ENCODE measurements at regions not wholly inside any gene's neighbourhood (a gene's known extent, or its start where the extent isn't known, plus 50 kb on each side); places are given as distances from the start of the nearest gene placed in this dataset.

DNA sequence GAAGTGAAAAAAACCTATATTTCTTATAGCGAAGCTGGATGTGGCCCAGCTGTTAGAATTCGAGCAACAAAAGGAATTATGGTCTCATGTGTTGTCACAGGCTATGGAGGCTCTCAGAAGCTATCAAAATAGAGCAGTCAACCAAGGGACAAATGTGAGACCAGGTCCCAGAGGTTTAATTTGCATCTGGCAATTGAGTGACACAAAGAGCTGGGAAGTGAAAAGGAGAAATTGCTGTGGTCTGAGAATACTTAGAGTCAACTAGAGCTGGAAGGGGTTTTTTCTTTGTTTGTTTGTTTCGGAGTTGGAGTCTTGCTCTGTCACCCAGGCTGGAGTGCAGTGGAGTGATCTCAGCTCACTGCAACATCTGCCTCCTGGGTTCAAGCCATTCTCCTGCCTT, 61.3 kb upstream of the SMAD3 start:
- Histone ChIP-seq H3K4me3 (no peak overlapping the region), H3K9me3 (replicated peaks; ENCODE audit: control insufficient read depth, insufficient read depth, low read length) (no peaks in the 10 kb centered on the region), H3K4me1 (ENCODE audit: control insufficient read depth, insufficient read depth, low read length) (peaks cover 13% of the 10 kb centered on the region), H3K36me3 (ENCODE audit: control insufficient read depth in 2 of 2, insufficient read depth in 2 of 2, low read length in 1 of 2) (no peaks in the 10 kb centered on the region), H4K20me1 (ENCODE audit: control insufficient read depth, insufficient read depth) (no peaks in the 10 kb centered on the region), H2AFZ (ENCODE audit: control insufficient read depth, low read depth, low read length) (no peak overlapping the region), H3K4me2 (ENCODE audit: control insufficient read depth, insufficient read depth) (peak overlapping the region; percentile 11; the same call in 1 of the 2 replicates), H3K9ac (ENCODE audit: control insufficient read depth, insufficient read depth, low read length) (no peak overlapping the region), H3K27ac (ENCODE audit: control insufficient read depth, insufficient read depth) (no peak overlapping the region; the same call in 1 of the 2 replicates), H3K27me3 (replicated peaks in 1 of 2; ENCODE audit: control insufficient read depth in 2 of 2, insufficient read depth in 2 of 2, low read length in 1 of 2) (no peaks in the 10 kb centered on the region), H3K79me2 (ENCODE audit: control insufficient read depth, insufficient read depth, low read length) (no peaks in the 10 kb centered on the region)
- FAIRE-seq (no peak), DNase-seq (ENCODE audit: low read depth, low spot score) (peak; percentile 71), ATAC-seq (peak; percentile 83)
- ChIA-PET RAD21 (ENCODE audit: unreplicated experiment) (interaction anchor here (0.6 to 2.0 kb wide), 9 partner anchors 14 to 236 kb away, joined by 3 to 6 read pairs (median 4); partner anchors contain the start of gene SMAD3), SMC1A (ENCODE audit: uncharacterized antibody, unreplicated experiment) (interaction anchor here (0.9 to 1.6 kb wide), 9 partner anchors 10 to 97 kb away, joined by 3 to 8 read pairs (median 3); no protein-coding TSS in a partner anchor), CTCF (interaction anchor here (0.6 to 1.3 kb wide), 6 partner anchors 33 to 833 kb away, joined by 3 to 4 read pairs (median 4); no protein-coding TSS in a partner anchor), POLR2A (interaction anchor here (1.1 kb wide), 1 partner anchor 252 kb away, joined by 3 read pairs; no protein-coding TSS in a partner anchor)
- BruUV-seq (replicated peaks) = no TSS peak
- in situ Hi-C loops (cut with MboI) = no loop called here
- intact Hi-C loops (cut with micrococcal nuclease; ENCODE audit: unreplicated experiment) = no loop called here
- 52% methylated on average over 3 of the region's 3 CpGs for WGBS (ENCODE audit: insufficient coverage, insufficient replicate concordance, low lambda C conversion rate, missing lambda C conversion rate)
- TF ChIP-seq NR2C2 (IDR thresholded peaks at IDR 0.05; ENCODE audit: borderline replicate concordance, control insufficient read depth, insufficient read length, low read depth) = no peak
- no peak for TF ChIP-seq TBL1XR1 (IDR thresholded peaks at IDR 0.05; ENCODE audit: low read depth, low read length)
- TF ChIP-seq PAX5 (IDR thresholded peaks at IDR 0.05; ENCODE audit: borderline replicate concordance, low read depth, low read length) = no peak
- no peak for TF ChIP-seq JUND (IDR thresholded peaks at IDR 0.05; ENCODE audit: low read depth, low read length)
- no peak for TF ChIP-seq NBN (IDR thresholded peaks at IDR 0.05)
- TF ChIP-seq, protein P1, sequence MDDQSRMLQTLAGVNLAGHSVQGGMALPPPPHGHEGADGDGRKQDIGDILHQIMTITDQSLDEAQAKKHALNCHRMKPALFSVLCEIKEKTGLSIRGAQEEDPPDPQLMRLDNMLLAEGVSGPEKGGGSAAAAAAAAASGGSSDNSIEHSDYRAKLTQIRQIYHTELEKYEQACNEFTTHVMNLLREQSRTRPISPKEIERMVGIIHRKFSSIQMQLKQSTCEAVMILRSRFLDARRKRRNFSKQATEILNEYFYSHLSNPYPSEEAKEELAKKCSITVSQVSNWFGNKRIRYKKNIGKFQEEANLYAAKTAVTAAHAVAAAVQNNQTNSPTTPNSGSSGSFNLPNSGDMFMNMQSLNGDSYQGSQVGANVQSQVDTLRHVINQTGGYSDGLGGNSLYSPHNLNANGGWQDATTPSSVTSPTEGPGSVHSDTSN (IDR thresholded peaks at IDR 0.05; ENCODE audit: insufficient replicate concordance, low read depth, low read length) = peak; percentile 83
- no peak for TF ChIP-seq HDAC6 (IDR thresholded peaks at IDR 0.05; ENCODE audit: unreplicated experiment)
- TF ChIP-seq HDGF (IDR thresholded peaks at IDR 0.05) = no peak
- no peak for TF ChIP-seq KAT2A (conservative IDR thresholded peaks at IDR 0.05; ENCODE audit: control insufficient read depth, low read depth, low read length)
- TF ChIP-seq TCF3 (IDR thresholded peaks at IDR 0.05; ENCODE audit: borderline replicate concordance, insufficient read depth, low read depth, low read length) = no peak
- no peak for TF ChIP-seq RB1 (IDR thresholded peaks at IDR 0.05; ENCODE audit: borderline replicate concordance)
- no peak for TF ChIP-seq ZZZ3 (IDR thresholded peaks at IDR 0.05; ENCODE audit: control insufficient read depth, insufficient read length, low read depth)
- TF ChIP-seq, protein P2, sequence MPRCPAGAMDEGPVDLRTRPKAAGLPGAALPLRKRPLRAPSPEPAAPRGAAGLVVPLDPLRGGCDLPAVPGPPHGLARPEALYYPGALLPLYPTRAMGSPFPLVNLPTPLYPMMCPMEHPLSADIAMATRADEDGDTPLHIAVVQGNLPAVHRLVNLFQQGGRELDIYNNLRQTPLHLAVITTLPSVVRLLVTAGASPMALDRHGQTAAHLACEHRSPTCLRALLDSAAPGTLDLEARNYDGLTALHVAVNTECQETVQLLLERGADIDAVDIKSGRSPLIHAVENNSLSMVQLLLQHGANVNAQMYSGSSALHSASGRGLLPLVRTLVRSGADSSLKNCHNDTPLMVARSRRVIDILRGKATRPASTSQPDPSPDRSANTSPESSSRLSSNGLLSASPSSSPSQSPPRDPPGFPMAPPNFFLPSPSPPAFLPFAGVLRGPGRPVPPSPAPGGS (IDR thresholded peaks at IDR 0.05; ENCODE audit: borderline replicate concordance, insufficient read depth, low read depth, low read length, poor library complexity, severe bottlenecking) = no peak
- peak; percentile 56; the same call in 1 of the 2 replicates for TF ChIP-seq SPI1 (IDR thresholded peaks at IDR 0.05; ENCODE audit: borderline replicate concordance, insufficient read depth, low read depth, low read length)
- no peak for TF ChIP-seq SRF (IDR thresholded peaks at IDR 0.05; ENCODE audit: low read depth in 2 of 2, low read length in 2 of 2)
- TF ChIP-seq RAD21 (IDR thresholded peaks at IDR 0.05; ENCODE audit: insufficient read depth, low read depth, low read length) = no peak
- no peak for TF ChIP-seq MXI1 (IDR thresholded peaks at IDR 0.05; ENCODE audit: low read depth, low read length)
- peak; percentile 24 for TF ChIP-seq MEF2B (IDR thresholded peaks at IDR 0.05; ENCODE audit: partially characterized antibody, poor library complexity, severe bottlenecking)
- TF ChIP-seq GABPA (IDR thresholded peaks at IDR 0.05; ENCODE audit: low read depth) = no peak
- no peak for TF ChIP-seq YY1 (IDR thresholded peaks at IDR 0.05; ENCODE audit: low read depth, low read length)
- peak; percentile 68 to 72; a peak in 3 of 4 replicates for TF ChIP-seq IKZF2 (IDR thresholded peaks at IDR 0.05)
- TF ChIP-seq CREM (IDR thresholded peaks at IDR 0.05; ENCODE audit: low read depth) = no peak
- TF ChIP-seq HDAC2 (IDR thresholded peaks at IDR 0.05) = no peak
- no peak for TF ChIP-seq ZNF274 (IDR thresholded peaks at IDR 0.05; ENCODE audit: insufficient read depth, insufficient read length)
- TF ChIP-seq MTA2 (IDR thresholded peaks at IDR 0.05; ENCODE audit: low read depth) = peak; percentile 51; the same call in 1 of the 2 replicates
- no peak for TF ChIP-seq SREBF2 (IDR thresholded peaks at IDR 0.05; ENCODE audit: low read length)
